SH-SY5Y (cell line): ENCODE measurements at regions not wholly inside any gene's neighbourhood (a gene's known extent, or its start where the extent isn't known, plus 50 kb on each side); places are given as distances from the start of the nearest gene placed in this dataset.

Source experiments
- GATA2 ChIP-seq: IDR thresholded peaks from 2 replicates; pipeline ENCODE4 v1.6.1; 2011; ENCODE audit warnings: mild to moderate bottlenecking, low read depth, low read length
- GATA3 ChIP-seq: IDR thresholded peaks from 2 replicates; pipeline ENCODE4 v1.6.1; 2011; ENCODE audit warnings: low read depth, mild to moderate bottlenecking, low read length, moderate library complexity

- TF ChIP-seq GATA3: no peak
- no peak for TF ChIP-seq GATA2
Observed at GRCh38 chr6:78611886-78612480, 255.4 kb upstream of the IRAK1BP1 start.
